H9 (cell line): ENCODE measurements at regions not wholly inside any gene's neighbourhood (a gene's known extent, or its start where the extent isn't known, plus 50 kb on each side); places are given as distances from the start of the nearest gene placed in this dataset.

Source experiments
- DNase-seq: peaks from one replicate; pipeline ENCODE4 v3.0.0-alpha.2; 2017
- H2AFZ ChIP-seq: one replicate; pipeline ENCODE4 v1.6.1; 2013; ENCODE audit warnings: mild to moderate bottlenecking, low read length, control low read depth, moderate library complexity
- H2AK5ac ChIP-seq: 2 replicates; pipeline ENCODE4 v1.6.1; 2013; ENCODE audit warnings: low read length, control low read depth, mixed read lengths; ENCODE audit not compliant: insufficient read length
- H2BK120ac ChIP-seq: one replicate; pipeline ENCODE4 v1.6.1; 2013; ENCODE audit warnings: low read depth, mild to moderate bottlenecking, low read length, control low read depth, inconsistent platforms; ENCODE audit not compliant: poor library complexity, severe bottlenecking
- H2BK12ac ChIP-seq: 2 replicates; pipeline ENCODE4 v1.6.1; 2013; ENCODE audit warnings: low read length, control low read depth, mixed read lengths, low read depth; ENCODE audit not compliant: insufficient read length
- H2BK15ac ChIP-seq: 2 replicates; pipeline ENCODE4 v1.6.1; 2013; ENCODE audit warnings: low read depth, low read length, control low read depth
- H2BK20ac ChIP-seq: one replicate; pipeline ENCODE4 v1.6.1; 2013; ENCODE audit warnings: low read depth, mild to moderate bottlenecking, low read length, control low read depth, inconsistent platforms; ENCODE audit not compliant: poor library complexity, severe bottlenecking
- H2BK5ac ChIP-seq: 2 replicates; pipeline ENCODE4 v1.6.1; 2013; ENCODE audit warnings: low read length, control low read depth, mixed read lengths; ENCODE audit not compliant: insufficient read length
- H3K14ac ChIP-seq: 2 replicates; pipeline ENCODE4 v1.6.1; 2013; ENCODE audit warnings: low read length, control low read depth; ENCODE audit not compliant: insufficient read depth
- H3K18ac ChIP-seq: 2 replicates; pipeline ENCODE4 v1.6.1; 2013; ENCODE audit warnings: low read depth, mild to moderate bottlenecking, mixed read lengths, low read length, control low read depth; ENCODE audit not compliant: insufficient read length
- H3K23ac ChIP-seq: 2 replicates; pipeline ENCODE4 v1.6.1; 2013; ENCODE audit warnings: low read length, control low read depth, mixed read lengths, low read depth; ENCODE audit not compliant: insufficient read length
- H3K23me2 ChIP-seq: 2 replicates; pipeline ENCODE4 v1.6.1; 2013; ENCODE audit warnings: low read depth, mild to moderate bottlenecking, mixed read lengths, low read length, control low read depth; ENCODE audit not compliant: insufficient read length, poor library complexity, severe bottlenecking
- H3K27ac ChIP-seq: 2 replicates; pipeline ENCODE4 v1.5.1; 2013; ENCODE audit warnings: low read length, control low read depth, mixed read lengths, low read depth; ENCODE audit not compliant: insufficient read length
- H3K27me3 ChIP-seq: 2 replicates; pipeline ENCODE4 v1.6.1; 2013; ENCODE audit warnings: low read length, control low read depth, inconsistent platforms; ENCODE audit not compliant: insufficient read depth
- H3K4ac ChIP-seq: 2 replicates; pipeline ENCODE4 v1.6.1; 2013; ENCODE audit warnings: low read depth, mild to moderate bottlenecking, control low read depth, inconsistent platforms, low read length, moderate library complexity
- H3K4me1 ChIP-seq: 2 replicates; pipeline ENCODE4 v1.6.1; 2013; ENCODE audit warnings: low read length, control low read depth, inconsistent platforms; ENCODE audit not compliant: insufficient read depth
- H3K4me2 ChIP-seq: 2 replicates; pipeline ENCODE4 v1.6.1; 2013; ENCODE audit warnings: low read length, control low read depth, mixed read lengths; ENCODE audit not compliant: insufficient read length, insufficient read depth
- H3K56ac ChIP-seq: 2 replicates; pipeline ENCODE4 v1.6.1; 2013; ENCODE audit warnings: low read depth, mild to moderate bottlenecking, mixed read lengths, low read length, control low read depth; ENCODE audit not compliant: insufficient read length
- H3K79me1 ChIP-seq: 2 replicates; pipeline ENCODE4 v1.6.1; 2013; ENCODE audit warnings: low read depth, mild to moderate bottlenecking, moderate library complexity, low read length, control low read depth, inconsistent platforms; ENCODE audit not compliant: insufficient read depth, poor library complexity, severe bottlenecking
- H3K79me2 ChIP-seq: 2 replicates; pipeline ENCODE4 v1.6.1; 2013; ENCODE audit warnings: low read length, control low read depth, inconsistent platforms; ENCODE audit not compliant: insufficient read depth
- H3K9ac ChIP-seq: 2 replicates; pipeline ENCODE4 v1.6.1; 2013; ENCODE audit warnings: low read length, control low read depth, mixed read lengths; ENCODE audit not compliant: insufficient read length; ENCODE audit errors: extremely low read depth
- H3K9me3 ChIP-seq: one replicate; pipeline ENCODE4 v1.6.1; 2013; ENCODE audit warnings: low read depth, low read length, inconsistent platforms; ENCODE audit not compliant: control insufficient read depth
- H3T11ph ChIP-seq: one replicate; pipeline ENCODE4 v1.6.1; 2013; ENCODE audit warnings: mild to moderate bottlenecking, low read length, control low read depth, inconsistent platforms
- H4K20me1 ChIP-seq: one replicate; pipeline ENCODE4 v1.6.1; 2013; ENCODE audit not compliant: control insufficient read depth, insufficient read length, insufficient read depth
- H4K5ac ChIP-seq: 2 replicates; pipeline ENCODE4 v1.6.1; 2013; ENCODE audit warnings: low read depth, mild to moderate bottlenecking, mixed read lengths, low read length, control low read depth; ENCODE audit not compliant: insufficient read length
- H4K8ac ChIP-seq: replicated peaks from 2 replicates; pipeline ENCODE4 v1.6.1; 2013; ENCODE audit warnings: low read length, control low read depth, mixed read lengths, low read depth; ENCODE audit not compliant: insufficient read length
- H4K91ac ChIP-seq: 2 replicates; pipeline ENCODE4 v1.6.1; 2013; ENCODE audit warnings: low read depth, mild to moderate bottlenecking, moderate library complexity, mixed read lengths, low read length, control low read depth; ENCODE audit not compliant: insufficient read length
- H3K27ac Mint-ChIP-seq, 3 experiments: 2 replicates in 2 of 3; 3 replicates in 1 of 3; pipeline ENCODE4 v1.8.0; 2020 to 2021; ENCODE audit warnings: mixed read lengths in 3 of 3, mild to moderate bottlenecking in 1 of 3, moderate library complexity in 1 of 3
- H3K27me3 Mint-ChIP-seq: 2 replicates; pipeline ENCODE4 v1.8.0; 2021; ENCODE audit warnings: low read depth, mild to moderate bottlenecking, moderate library complexity, mixed read lengths
- H3K36me3 Mint-ChIP-seq, 3 experiments: 2 replicates in 2 of 3; 3 replicates in 1 of 3; pipeline ENCODE4 v1.8.0; 2020 to 2021; ENCODE audit warnings: low read depth in 3 of 3, mixed read lengths in 3 of 3; ENCODE audit not compliant: insufficient read depth in 1 of 3
- H3K4me1 Mint-ChIP-seq, 2 experiments: 2 replicates each; pipeline ENCODE4 v1.8.0; 2020; ENCODE audit warnings: mixed read lengths in 2 of 2
- H3K4me3 Mint-ChIP-seq, 2 experiments: 2 replicates in 1 of 2; 3 replicates in 1 of 2; pipeline ENCODE4 v1.8.0; 2020 to 2021; ENCODE audit warnings: mild to moderate bottlenecking in 2 of 2, mixed read lengths in 2 of 2, moderate library complexity in 1 of 2
- H3K9me3 Mint-ChIP-seq, 2 experiments: 2 replicates in 1 of 2; 3 replicates in 1 of 2; pipeline ENCODE4 v1.8.0; 2020; ENCODE audit warnings: mild to moderate bottlenecking in 2 of 2, mixed read lengths in 2 of 2, moderate library complexity in 1 of 2
- WGBS: extraction: QIAGEN DNeasy Blood & Tissue Kit; methylation state at CpG from one replicate; pipeline ENCODE4 v1.1.7; 2013; ENCODE audit warnings: missing lambda C conversion rate, low lambda C conversion rate, mixed read lengths; ENCODE audit not compliant: insufficient read length; ENCODE audit errors: extremely low coverage; 5-methylcytosine and 5-hydroxymethylcytosine counted together
- TF ChIP-seq, protein P1 (sequence below): fragments of 200-600 bp; sonication (generic); conservative IDR thresholded peaks from 3 replicates; pipeline ENCODE4 v1.8.0; 2021; ENCODE audit warnings: antibody characterized with exemption, mild to moderate bottlenecking

DNA sequence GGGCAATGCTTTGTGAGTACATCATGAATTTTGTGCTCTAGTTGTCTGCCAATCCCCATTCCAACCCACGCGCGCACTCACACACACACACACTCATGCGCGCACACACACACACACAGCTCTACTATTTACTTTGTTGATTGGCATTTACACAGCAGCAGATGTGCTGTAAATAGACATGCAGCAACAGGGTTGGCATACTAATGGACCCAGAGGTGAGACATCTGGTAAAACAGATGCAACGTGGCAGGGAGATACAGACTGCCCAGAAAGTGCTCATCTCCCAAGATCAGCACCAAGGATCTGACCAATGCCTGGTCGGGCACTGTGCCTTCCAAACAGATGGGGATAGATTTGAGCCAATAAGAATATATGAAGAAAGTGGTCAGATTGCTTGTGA is 873.0 kb downstream of the SORCS3 start:
- peaks cover 5% of the 10 kb centered on the region in 2 experiments; a peak in 3 of 4 replicates for H3K4me1 Mint-ChIP-seq

More for the DNA sequence above, 873.0 kb downstream of the SORCS3 start:
- H3K14ac ChIP-seq: no peak overlapping the region; the same call in 1 of the 2 replicates
- H3K4ac ChIP-seq: no peak overlapping the region
- H2BK15ac ChIP-seq: no peak overlapping the region
- H3K23ac ChIP-seq: no peak overlapping the region
- Mint-ChIP-seq H3K36me3 (no peaks in the 10 kb centered on the region), H3K27me3 (no peaks in the 10 kb centered on the region), H3K27ac (no peak overlapping the region), H3K9me3 (no peaks in the 10 kb centered on the region), H3K4me3 (no peak overlapping the region)
- no peak overlapping the region for H2BK12ac ChIP-seq
- no peak overlapping the region for H3K4me2 ChIP-seq
- H3K79me2 ChIP-seq: no peaks in the 10 kb centered on the region
- no peak overlapping the region for H2BK20ac ChIP-seq
- no peak overlapping the region for H3K9ac ChIP-seq
- H4K20me1 ChIP-seq: no peaks in the 10 kb centered on the region
- H3K23me2 ChIP-seq: no peaks in the 10 kb centered on the region
- no peaks in the 10 kb centered on the region for H3K4me1 ChIP-seq
- TF ChIP-seq, protein P1, sequence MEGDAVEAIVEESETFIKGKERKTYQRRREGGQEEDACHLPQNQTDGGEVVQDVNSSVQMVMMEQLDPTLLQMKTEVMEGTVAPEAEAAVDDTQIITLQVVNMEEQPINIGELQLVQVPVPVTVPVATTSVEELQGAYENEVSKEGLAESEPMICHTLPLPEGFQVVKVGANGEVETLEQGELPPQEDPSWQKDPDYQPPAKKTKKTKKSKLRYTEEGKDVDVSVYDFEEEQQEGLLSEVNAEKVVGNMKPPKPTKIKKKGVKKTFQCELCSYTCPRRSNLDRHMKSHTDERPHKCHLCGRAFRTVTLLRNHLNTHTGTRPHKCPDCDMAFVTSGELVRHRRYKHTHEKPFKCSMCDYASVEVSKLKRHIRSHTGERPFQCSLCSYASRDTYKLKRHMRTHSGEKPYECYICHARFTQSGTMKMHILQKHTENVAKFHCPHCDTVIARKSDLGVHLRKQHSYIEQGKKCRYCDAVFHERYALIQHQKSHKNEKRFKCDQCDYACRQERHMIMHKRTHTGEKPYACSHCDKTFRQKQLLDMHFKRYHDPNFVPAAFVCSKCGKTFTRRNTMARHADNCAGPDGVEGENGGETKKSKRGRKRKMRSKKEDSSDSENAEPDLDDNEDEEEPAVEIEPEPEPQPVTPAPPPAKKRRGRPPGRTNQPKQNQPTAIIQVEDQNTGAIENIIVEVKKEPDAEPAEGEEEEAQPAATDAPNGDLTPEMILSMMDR: no peak
- H4K91ac ChIP-seq: no peak overlapping the region
- H4K5ac ChIP-seq: no peak overlapping the region
- H3K56ac ChIP-seq: no peak overlapping the region
- no peaks in the 10 kb centered on the region for H3K9me3 ChIP-seq
- no peak overlapping the region for H3K27ac ChIP-seq
- no peak overlapping the region for H2AK5ac ChIP-seq
- H3K18ac ChIP-seq: no peak overlapping the region
- no peak overlapping the region for H2BK120ac ChIP-seq
- H3K27me3 ChIP-seq: no peaks in the 10 kb centered on the region
- WGBS: no CpG with 5 or more reads among the region's 7 CpGs
- H4K8ac ChIP-seq: no peak overlapping the region
- H2AFZ ChIP-seq: no peak overlapping the region
- no peak overlapping the region for H3T11ph ChIP-seq
- H3K79me1 ChIP-seq: no peaks in the 10 kb centered on the region
- H2BK5ac ChIP-seq: no peak overlapping the region
- DNase-seq: no peak
